Ovary (tissue), 3 donors: ENCODE measurements at regions not wholly inside any gene's neighbourhood (a gene's known extent, or its start where the extent isn't known, plus 50 kb on each side); places are given as distances from the start of the nearest gene placed in this dataset.

Source experiments
- EP300 ChIP-seq: sonication (generic); formaldehyde crosslinking; IDR thresholded peaks from one replicate; pipeline ENCODE4 v1.6.1; 2017; ENCODE audit warnings: antibody characterized with exemption
- POLR2A ChIP-seq: fragments of 450-650 bp; IDR thresholded peaks from one replicate; pipeline ENCODE4 v1.6.1; 2017; ENCODE audit warnings: antibody characterized with exemption, mild to moderate bottlenecking, moderate library complexity
- TF ChIP-seq, protein P1 (sequence below), 3 donors: fragments of 450-650 bp in 2 of 3; fragments of 200-600 bp in 1 of 3; IDR thresholded peaks; one replicate each; pipeline versions ENCODE4 v1.5.1 to v1.8.0; 2016 to 2022; ENCODE audit warnings: antibody characterized with exemption in 3 of 3, mild to moderate bottlenecking in 1 of 3
- donor health status: DM: no; HTN: no; CAD: no.

DNA sequence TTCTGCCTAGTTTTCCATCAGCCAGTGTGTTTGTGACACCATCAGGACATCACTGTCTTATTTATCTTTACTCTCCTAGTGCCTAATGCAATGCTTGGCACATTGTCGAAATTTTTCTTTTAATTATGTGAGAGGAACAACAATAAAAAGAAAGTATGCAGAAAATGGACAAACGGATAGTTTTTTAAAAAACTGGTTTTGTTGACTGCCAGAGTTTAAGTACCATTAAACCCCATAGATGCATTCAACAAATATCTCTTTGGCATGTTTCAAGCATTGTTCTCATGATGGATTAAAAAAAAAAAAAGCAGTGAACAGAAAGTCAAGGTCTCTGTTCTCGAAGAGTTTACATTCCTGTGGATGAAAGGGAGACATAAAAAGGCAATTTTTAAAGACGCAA lies 398.4 kb downstream of the PPP3CA start:
- TF ChIP-seq POLR2A (no peak), EP300 (no peak)
- TF ChIP-seq, protein P1, sequence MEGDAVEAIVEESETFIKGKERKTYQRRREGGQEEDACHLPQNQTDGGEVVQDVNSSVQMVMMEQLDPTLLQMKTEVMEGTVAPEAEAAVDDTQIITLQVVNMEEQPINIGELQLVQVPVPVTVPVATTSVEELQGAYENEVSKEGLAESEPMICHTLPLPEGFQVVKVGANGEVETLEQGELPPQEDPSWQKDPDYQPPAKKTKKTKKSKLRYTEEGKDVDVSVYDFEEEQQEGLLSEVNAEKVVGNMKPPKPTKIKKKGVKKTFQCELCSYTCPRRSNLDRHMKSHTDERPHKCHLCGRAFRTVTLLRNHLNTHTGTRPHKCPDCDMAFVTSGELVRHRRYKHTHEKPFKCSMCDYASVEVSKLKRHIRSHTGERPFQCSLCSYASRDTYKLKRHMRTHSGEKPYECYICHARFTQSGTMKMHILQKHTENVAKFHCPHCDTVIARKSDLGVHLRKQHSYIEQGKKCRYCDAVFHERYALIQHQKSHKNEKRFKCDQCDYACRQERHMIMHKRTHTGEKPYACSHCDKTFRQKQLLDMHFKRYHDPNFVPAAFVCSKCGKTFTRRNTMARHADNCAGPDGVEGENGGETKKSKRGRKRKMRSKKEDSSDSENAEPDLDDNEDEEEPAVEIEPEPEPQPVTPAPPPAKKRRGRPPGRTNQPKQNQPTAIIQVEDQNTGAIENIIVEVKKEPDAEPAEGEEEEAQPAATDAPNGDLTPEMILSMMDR (IDR thresholded peaks at IDR 0.05), result no peak
